ENCODE measurements at regions not wholly inside any gene's neighbourhood (a gene's known extent, or its start where the extent isn't known, plus 50 kb on each side); places are given as distances from the start of the nearest gene placed in this dataset.

DNA sequence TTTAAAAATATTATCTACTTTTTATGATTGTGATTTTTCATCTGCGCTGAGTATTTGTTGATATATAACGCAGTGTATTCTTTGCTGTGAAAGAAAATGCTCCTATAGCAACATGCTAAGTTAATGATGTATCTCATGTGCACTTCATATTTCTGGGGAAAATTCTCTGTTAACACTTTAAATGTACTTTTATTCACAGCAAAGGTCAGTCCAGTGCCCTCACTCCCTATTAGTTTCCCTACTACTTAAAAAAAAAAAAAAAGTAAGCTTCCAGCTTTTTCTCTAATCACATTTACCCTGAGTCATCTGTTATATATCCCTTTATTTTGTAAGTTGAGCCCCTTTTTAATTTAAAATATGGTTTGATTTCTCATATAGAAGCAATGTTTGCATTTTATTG is 219.8 kb downstream of the AEBP2 start:
- TF ChIP-seq, protein P1, sequence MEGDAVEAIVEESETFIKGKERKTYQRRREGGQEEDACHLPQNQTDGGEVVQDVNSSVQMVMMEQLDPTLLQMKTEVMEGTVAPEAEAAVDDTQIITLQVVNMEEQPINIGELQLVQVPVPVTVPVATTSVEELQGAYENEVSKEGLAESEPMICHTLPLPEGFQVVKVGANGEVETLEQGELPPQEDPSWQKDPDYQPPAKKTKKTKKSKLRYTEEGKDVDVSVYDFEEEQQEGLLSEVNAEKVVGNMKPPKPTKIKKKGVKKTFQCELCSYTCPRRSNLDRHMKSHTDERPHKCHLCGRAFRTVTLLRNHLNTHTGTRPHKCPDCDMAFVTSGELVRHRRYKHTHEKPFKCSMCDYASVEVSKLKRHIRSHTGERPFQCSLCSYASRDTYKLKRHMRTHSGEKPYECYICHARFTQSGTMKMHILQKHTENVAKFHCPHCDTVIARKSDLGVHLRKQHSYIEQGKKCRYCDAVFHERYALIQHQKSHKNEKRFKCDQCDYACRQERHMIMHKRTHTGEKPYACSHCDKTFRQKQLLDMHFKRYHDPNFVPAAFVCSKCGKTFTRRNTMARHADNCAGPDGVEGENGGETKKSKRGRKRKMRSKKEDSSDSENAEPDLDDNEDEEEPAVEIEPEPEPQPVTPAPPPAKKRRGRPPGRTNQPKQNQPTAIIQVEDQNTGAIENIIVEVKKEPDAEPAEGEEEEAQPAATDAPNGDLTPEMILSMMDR (conservative IDR thresholded peaks at IDR 0.05; ENCODE audit: low read length), result no peak
- TF ChIP-seq EZH2phosphoT487 (IDR thresholded peaks at IDR 0.05; ENCODE audit: borderline replicate concordance), result no peak
